A549 (cell line): ENCODE measurements at regions not wholly inside any gene's neighbourhood (a gene's known extent, or its start where the extent isn't known, plus 50 kb on each side); places are given as distances from the start of the nearest gene placed in this dataset.

Source experiments
- CHD4 ChIP-seq: fragments of 200-600 bp; sonication (generic); IDR thresholded peaks from 2 replicates; pipeline ENCODE4 v1.6.1; 2016; ENCODE audit warnings: antibody characterized with exemption, mild to moderate bottlenecking, borderline replicate concordance
- FOSL2 ChIP-seq, 2 experiments: fragments of 450-650 bp in 1 of 2; fragments of >200 bp in 1 of 2; sonication (Bioruptor Twin) in 1 of 2; formaldehyde crosslinking; IDR thresholded peaks; 2 replicates each; pipeline versions ENCODE4 v1.5.0 to v1.6.1; 2016 to 2020; ENCODE audit warnings: mild to moderate bottlenecking in 1 of 2, moderate library complexity in 1 of 2
- HDAC2 ChIP-seq: fragments of 200-600 bp; sonication (generic); IDR thresholded peaks from 2 replicates; pipeline ENCODE4 v1.6.1; 2016
- JUN ChIP-seq, 2 experiments: fragments of >200 bp; sonication (Bioruptor Twin); formaldehyde crosslinking; IDR thresholded peaks; 2 replicates in 1 of 2; 3 replicates in 1 of 2; pipeline ENCODE4 v1.6.1; 2016 to 2017
- KDM5A ChIP-seq: fragments of 200-600 bp; sonication (generic); IDR thresholded peaks from 2 replicates; pipeline ENCODE4 v1.6.1; 2016; ENCODE audit warnings: antibody characterized with exemption, mild to moderate bottlenecking
- MAFK ChIP-seq: fragments of 450-650 bp; IDR thresholded peaks from 2 replicates; pipeline ENCODE4 v1.6.1; 2014; ENCODE audit not compliant: partially characterized antibody
- MAZ ChIP-seq: fragments of 150-350 bp; IDR thresholded peaks from 2 replicates; pipeline ENCODE4 v1.6.1; 2014; ENCODE audit warnings: antibody characterized with exemption, low read depth, low read length, borderline replicate concordance
- PHF8 ChIP-seq: fragments of 200-600 bp; sonication (generic); IDR thresholded peaks from 2 replicates; pipeline ENCODE4 v1.6.1; 2016; ENCODE audit warnings: low read depth, mild to moderate bottlenecking, antibody characterized with exemption, moderate library complexity, borderline replicate concordance
- POLR2A ChIP-seq: IDR thresholded peaks from 2 replicates; pipeline ENCODE4 v1.6.1; 2012; ENCODE audit warnings: mild to moderate bottlenecking, low read length
- RARB ChIP-seq: fragments of 250-450 bp; sonication (Bioruptor Pico); IDR thresholded peaks from 2 replicates; pipeline ENCODE4 v1.8.0; 2021; ENCODE audit warnings: mild to moderate bottlenecking, moderate library complexity
- RFX5 ChIP-seq: fragments of 450-650 bp; IDR thresholded peaks from 2 replicates; pipeline ENCODE4 v1.7.1; 2014; ENCODE audit warnings: antibody characterized with exemption, mild to moderate bottlenecking, moderate library complexity
- TP53 ChIP-seq: fragments of 250-450 bp; sonication (Bioruptor Pico); IDR thresholded peaks from 2 replicates; pipeline ENCODE4 v1.5.0; 2021; ENCODE audit warnings: mild to moderate bottlenecking, moderate library complexity
- ZNF302 ChIP-seq: fragments of 250-450 bp; sonication (Bioruptor Pico); IDR thresholded peaks from 2 replicates; pipeline ENCODE4 v1.9.0; 2021; ENCODE audit warnings: inconsistent platforms, mild to moderate bottlenecking, moderate library complexity
- TF ChIP-seq, protein P1 (sequence below): fragments of >200 bp; sonication (Bioruptor Twin); formaldehyde crosslinking; IDR thresholded peaks from 3 replicates; pipeline ENCODE4 v1.5.1; 2016

- TF ChIP-seq, protein P1, sequence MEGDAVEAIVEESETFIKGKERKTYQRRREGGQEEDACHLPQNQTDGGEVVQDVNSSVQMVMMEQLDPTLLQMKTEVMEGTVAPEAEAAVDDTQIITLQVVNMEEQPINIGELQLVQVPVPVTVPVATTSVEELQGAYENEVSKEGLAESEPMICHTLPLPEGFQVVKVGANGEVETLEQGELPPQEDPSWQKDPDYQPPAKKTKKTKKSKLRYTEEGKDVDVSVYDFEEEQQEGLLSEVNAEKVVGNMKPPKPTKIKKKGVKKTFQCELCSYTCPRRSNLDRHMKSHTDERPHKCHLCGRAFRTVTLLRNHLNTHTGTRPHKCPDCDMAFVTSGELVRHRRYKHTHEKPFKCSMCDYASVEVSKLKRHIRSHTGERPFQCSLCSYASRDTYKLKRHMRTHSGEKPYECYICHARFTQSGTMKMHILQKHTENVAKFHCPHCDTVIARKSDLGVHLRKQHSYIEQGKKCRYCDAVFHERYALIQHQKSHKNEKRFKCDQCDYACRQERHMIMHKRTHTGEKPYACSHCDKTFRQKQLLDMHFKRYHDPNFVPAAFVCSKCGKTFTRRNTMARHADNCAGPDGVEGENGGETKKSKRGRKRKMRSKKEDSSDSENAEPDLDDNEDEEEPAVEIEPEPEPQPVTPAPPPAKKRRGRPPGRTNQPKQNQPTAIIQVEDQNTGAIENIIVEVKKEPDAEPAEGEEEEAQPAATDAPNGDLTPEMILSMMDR: no peak
- TF ChIP-seq POLR2A (no peak), RARB (CRISPR knock-in tag) (no peak), ZNF302 (no peak), JUN (IDR thresholded peaks at IDR 0.05) (no peak), RFX5 (no peak), KDM5A (no peak), TP53 (CRISPR knock-in tag) (no peak), HDAC2 (no peak), PHF8 (no peak), MAFK (no peak), MAZ (no peak), CHD4 (no peak), FOSL2 (IDR thresholded peaks at IDR 0.05) (no peak), FOSL2 (CRISPR knock-in tag; IDR thresholded peaks at IDR 0.05) (no peak)
Observed at GRCh38 chr16:27736431-27736830, 186.5 kb downstream of the KATNIP start.
